ENCODE measurements at regions not wholly inside any gene's neighbourhood (a gene's known extent, or its start where the extent isn't known, plus 50 kb on each side); places are given as distances from the start of the nearest gene placed in this dataset.

- DNase-seq (ENCODE audit: extremely low read depth in 1 of 11, low read depth in 9 of 11, low spot score in 4 of 11) = no peak
These were observed 941.1 kb downstream of the PCDH19 start for GRCh38 chrX:99468993-99469392.

GRCh38 chrX:99461223-99461622, 948.9 kb downstream of the PCDH19 start:
- no peak for DNase-seq (ENCODE audit: extremely low read depth in 1 of 11, low read depth in 9 of 11, low spot score in 4 of 11)

GRCh38 chrX:99445336-99445735, 964.7 kb downstream of the PCDH19 start:
- DNase-seq (ENCODE audit: extremely low read depth in 1 of 11, low read depth in 9 of 11, low spot score in 4 of 11) = no peak

GRCh38 chrX:99421796-99422195, 988.3 kb downstream of the PCDH19 start:
- DNase-seq (ENCODE audit: extremely low read depth in 1 of 11, low read depth in 9 of 11, low spot score in 4 of 11) = no peak

- DNase-seq (ENCODE audit: extremely low read depth in 1 of 11, low read depth in 9 of 11, low spot score in 4 of 11) = no peak
These were observed 994.6 kb downstream of the PCDH19 start for GRCh38 chrX:99415470-99415869.

GRCh38 chrX:99413317-99413716, 996.8 kb downstream of the PCDH19 start:
- no peak for DNase-seq (ENCODE audit: extremely low read depth in 1 of 11, low read depth in 9 of 11, low spot score in 4 of 11)

- no peak for DNase-seq (ENCODE audit: extremely low read depth in 1 of 11, low read depth in 9 of 11, low spot score in 4 of 11)
These were observed 1011.5 kb downstream of the PCDH19 start for GRCh38 chrX:99398545-99398944.

- DNase-seq (ENCODE audit: extremely low read depth in 1 of 11, low read depth in 9 of 11, low spot score in 4 of 11) = no peak
These were observed 1012.2 kb downstream of the PCDH19 start for GRCh38 chrX:99397879-99398278.

GRCh38 chrX:99394456-99394855, 1015.6 kb downstream of the PCDH19 start:
- no peak for DNase-seq (ENCODE audit: extremely low read depth in 1 of 11, low read depth in 9 of 11, low spot score in 4 of 11)

- DNase-seq (ENCODE audit: extremely low read depth in 1 of 11, low read depth in 9 of 11, low spot score in 4 of 11) = no peak
These were observed 1025.3 kb downstream of the PCDH19 start for GRCh38 chrX:99384594-99385374.

GRCh38 chrX:99383786-99384185, 1026.3 kb downstream of the PCDH19 start:
- no peak for DNase-seq (ENCODE audit: extremely low read depth in 1 of 11, low read depth in 9 of 11, low spot score in 4 of 11)

- no peak for DNase-seq (ENCODE audit: extremely low read depth in 1 of 11, low read depth in 9 of 11, low spot score in 4 of 11)
These were observed 1038.0 kb downstream of the PCDH19 start for GRCh38 chrX:99371976-99372595.

GRCh38 chrX:99353412-99353811, 1056.7 kb downstream of the PCDH19 start:
- no peak for DNase-seq (ENCODE audit: extremely low read depth in 1 of 11, low read depth in 9 of 11, low spot score in 4 of 11)

- DNase-seq (ENCODE audit: extremely low read depth in 1 of 11, low read depth in 9 of 11, low spot score in 4 of 11) = no peak
These were observed 1061.8 kb downstream of the PCDH19 start for GRCh38 chrX:99348256-99348655.

GRCh38 chrX:99308302-99308701, 1101.8 kb downstream of the PCDH19 start:
- no peak for DNase-seq (ENCODE audit: extremely low read depth in 1 of 11, low read depth in 9 of 11, low spot score in 4 of 11)

GRCh38 chrX:99305573-99305972, 1104.5 kb downstream of the PCDH19 start:
- no peak for DNase-seq (ENCODE audit: extremely low read depth in 1 of 11, low read depth in 9 of 11, low spot score in 4 of 11)

GRCh38 chrX:99301990-99302389, 1108.1 kb downstream of the PCDH19 start:
- no peak for DNase-seq (ENCODE audit: extremely low read depth in 1 of 11, low read depth in 9 of 11, low spot score in 4 of 11)

- no peak for DNase-seq (ENCODE audit: extremely low read depth in 1 of 11, low read depth in 9 of 11, low spot score in 4 of 11)
These were observed 1138.4 kb downstream of the PCDH19 start for GRCh38 chrX:99271641-99272040.

GRCh38 chrX:99266255-99266654, 1143.8 kb downstream of the PCDH19 start:
- DNase-seq (ENCODE audit: extremely low read depth in 1 of 11, low read depth in 9 of 11, low spot score in 4 of 11) = no peak

- DNase-seq (ENCODE audit: extremely low read depth in 1 of 11, low read depth in 9 of 11, low spot score in 4 of 11) = no peak
These were observed 1161.9 kb downstream of the PCDH19 start for GRCh38 chrX:99248180-99248579.

GRCh38 chrX:99242001-99242400, 1168.1 kb downstream of the PCDH19 start:
- DNase-seq (ENCODE audit: extremely low read depth in 1 of 11, low read depth in 9 of 11, low spot score in 4 of 11) = no peak
